NCI-H1694 (cell line): ENCODE measurements at regions not wholly inside any gene's neighbourhood (a gene's known extent, or its start where the extent isn't known, plus 50 kb on each side); places are given as distances from the start of the nearest gene placed in this dataset.
"Not testable (repeated sequence)": the region's sequence is repeated elsewhere in the genome, so short reads cannot be mapped to it uniquely, and the experiment has no call there.

Source experiments
- DNase-seq: peaks from one replicate; lab custom pipeline; 2025; lab: John Stamatoyannopoulos, UW

GRCh38 chr2:7683708-7684107, 766.5 kb downstream of the RNF144A start:
- no peak for DNase-seq

GRCh38 chr2:7685342-7686015, 768.3 kb downstream of the RNF144A start:
- DNase-seq = no peak

DNA sequence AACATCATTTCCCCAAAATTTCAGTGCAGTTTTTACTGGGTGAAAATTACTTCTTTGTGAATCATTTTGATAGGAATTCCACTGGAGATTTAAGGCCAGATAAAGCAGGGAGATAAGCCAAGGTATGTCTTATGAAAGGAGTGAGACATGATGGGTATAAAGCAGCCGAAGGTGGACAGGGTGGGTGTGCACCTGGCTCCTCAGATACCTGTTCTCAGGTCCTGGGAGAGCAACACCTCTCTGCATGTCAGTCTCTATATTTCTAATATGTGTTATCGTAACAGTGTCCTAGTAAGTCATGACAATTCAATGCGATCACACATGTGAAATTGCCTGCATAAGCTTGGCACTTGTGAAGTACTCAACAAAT, 768.8 kb downstream of the RNF144A start:
- no peak for DNase-seq

DNA sequence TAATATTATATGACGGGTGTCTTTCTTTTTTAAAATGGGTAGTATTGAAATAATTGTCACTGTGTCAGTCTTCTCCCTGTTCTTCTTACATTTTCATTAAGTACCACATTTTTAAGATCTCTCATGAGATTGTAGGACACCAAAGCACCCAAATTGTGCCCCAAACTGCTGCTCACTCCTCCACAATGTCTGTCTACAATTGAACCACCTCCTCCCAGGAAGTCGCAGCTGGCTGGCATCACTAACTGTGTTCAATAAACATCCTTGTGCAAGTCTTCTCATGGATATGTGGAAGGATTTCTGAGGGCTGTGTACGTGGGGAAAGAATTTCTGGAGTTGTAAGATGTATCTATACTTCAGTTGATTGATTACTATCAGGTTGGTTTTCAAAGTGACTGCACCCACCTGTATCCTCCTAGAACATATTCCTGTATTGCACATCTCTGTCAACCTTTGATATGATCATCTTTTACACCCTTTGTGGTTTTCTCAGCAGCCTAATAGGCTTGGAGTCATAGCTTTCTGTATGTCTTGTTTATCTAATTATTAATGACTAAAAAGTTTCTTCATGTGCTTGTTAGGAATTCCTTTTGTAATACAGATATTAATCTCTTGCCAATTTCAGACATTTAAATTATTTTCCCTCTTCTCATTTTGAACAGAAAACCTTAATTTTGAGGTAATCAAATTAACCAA, 774.9 kb downstream of the RNF144A start:
- DNase-seq = no peak

DNA sequence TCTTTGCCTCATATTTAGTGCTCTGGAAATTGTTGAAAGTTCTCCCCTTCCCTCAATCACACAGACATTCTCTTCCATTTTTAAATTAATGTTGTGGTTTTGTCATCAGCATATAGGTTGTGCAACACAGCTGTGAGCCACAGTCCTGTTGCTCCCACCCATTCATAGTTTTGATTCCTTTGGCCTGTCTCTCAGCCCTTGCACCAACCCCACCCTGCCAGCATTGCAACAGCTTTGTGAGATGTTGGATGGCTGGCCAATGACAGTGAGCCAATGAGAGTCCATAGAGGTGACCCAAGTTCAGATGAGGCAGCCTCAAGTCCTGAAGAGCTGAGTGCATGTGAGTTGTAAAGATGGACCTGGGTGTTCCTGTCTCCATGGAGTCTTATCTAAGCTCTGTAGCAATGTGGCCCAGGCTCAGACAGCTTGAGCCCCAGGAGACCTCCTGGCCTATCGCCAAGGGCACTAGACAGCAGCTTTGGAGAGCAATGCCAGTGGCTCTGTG, 775.5 kb downstream of the RNF144A start:
- peak; percentile 61 for DNase-seq

DNA sequence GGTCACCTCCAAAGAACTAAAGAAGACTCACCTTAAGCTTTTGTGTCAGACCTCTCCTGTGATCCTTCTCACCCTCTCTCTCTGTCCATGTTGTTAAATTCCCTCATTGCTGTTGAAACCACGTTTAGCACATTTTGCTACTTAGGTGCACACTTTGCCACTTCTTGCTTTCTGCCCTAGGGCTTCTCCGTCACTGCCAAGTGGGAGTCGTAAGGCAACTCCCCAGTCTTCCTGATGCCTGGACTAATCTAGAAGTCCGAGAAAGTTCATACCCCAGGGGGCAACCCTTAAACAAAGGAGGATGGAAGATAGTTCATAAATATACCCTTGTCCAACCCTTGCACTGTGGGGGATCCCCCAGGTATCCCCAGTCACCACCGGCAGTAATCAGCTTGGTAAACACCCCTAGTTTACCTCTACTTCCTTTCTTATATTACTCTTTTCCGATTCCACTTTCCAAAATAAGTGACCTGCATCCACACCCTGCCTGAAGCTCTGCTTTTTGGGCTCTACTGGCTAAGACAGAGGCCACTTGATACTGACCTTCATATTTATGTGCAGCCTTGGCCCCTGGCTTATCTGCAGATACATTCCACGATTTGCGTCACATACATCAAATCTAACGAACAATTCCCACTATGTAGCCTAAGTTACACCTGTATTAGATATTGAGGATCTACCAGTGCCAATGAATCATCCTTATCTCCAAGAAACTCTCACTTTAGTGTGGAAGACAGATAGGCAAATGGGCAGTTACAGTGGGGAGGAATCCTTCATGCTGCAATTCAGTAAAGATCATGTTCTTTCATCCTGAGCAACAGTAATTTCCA, 776.2 kb downstream of the RNF144A start:
- no peak for DNase-seq

- no peak for DNase-seq
Observed at GRCh38 chr2:7694076-7694985, 777.1 kb downstream of the RNF144A start.

DNA sequence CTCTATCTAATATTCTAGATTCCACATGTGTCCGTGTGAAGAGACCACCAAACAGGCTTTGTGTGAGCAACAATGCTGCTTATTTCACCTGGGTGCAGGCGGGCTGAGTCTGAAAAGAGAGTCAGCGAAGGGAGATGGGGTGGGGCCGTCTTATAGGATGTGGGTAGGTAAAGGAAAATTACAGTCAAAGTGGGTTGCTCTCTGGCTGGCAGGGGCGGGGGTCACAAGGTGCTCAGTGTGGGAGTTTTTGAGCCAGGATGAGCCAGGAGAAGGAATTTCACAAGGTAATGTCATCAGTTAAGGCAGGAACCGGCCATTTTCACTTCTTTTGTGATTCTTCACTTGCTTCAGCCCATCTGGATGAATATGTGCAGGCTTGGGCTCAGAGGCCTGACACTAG, 779.3 kb downstream of the RNF144A start:
- not testable (repeated sequence) for DNase-seq

- no peak for DNase-seq
Observed at GRCh38 chr2:7697052-7697451, 779.8 kb downstream of the RNF144A start.

GRCh38 chr2:7701791-7702190, 784.6 kb downstream of the RNF144A start:
- no peak for DNase-seq

GRCh38 chr2:7703048-7703447, 785.8 kb downstream of the RNF144A start:
- DNase-seq = no peak

GRCh38 chr2:7703543-7704144, 786.4 kb downstream of the RNF144A start:
- no peak for DNase-seq

- no peak for DNase-seq
Observed at GRCh38 chr2:7704296-7704865, 787.2 kb downstream of the RNF144A start.

DNA sequence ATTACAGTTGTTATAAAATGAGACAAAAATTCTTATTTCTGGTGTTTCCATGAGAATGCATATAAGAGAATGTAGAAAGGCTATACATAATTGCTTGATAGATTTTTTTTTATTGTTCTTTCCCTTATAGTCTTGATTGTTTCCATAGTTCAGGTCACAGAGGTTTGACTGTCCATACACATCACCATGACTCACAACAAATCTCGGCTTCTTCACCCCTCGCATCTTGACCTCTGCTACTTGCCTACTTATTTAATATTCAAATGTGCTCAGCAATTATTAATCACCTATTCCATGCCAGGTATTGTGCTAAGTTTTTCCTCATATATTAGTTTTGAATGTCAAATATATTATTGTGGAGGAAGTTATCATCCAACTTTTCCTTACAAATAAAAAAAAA, 789.6 kb downstream of the RNF144A start:
- no peak for DNase-seq

- no peak for DNase-seq
Observed at GRCh38 chr2:7707723-7708122, 790.5 kb downstream of the RNF144A start.

- no peak for DNase-seq
Observed at GRCh38 chr2:7709907-7710306, 792.7 kb downstream of the RNF144A start.

DNA sequence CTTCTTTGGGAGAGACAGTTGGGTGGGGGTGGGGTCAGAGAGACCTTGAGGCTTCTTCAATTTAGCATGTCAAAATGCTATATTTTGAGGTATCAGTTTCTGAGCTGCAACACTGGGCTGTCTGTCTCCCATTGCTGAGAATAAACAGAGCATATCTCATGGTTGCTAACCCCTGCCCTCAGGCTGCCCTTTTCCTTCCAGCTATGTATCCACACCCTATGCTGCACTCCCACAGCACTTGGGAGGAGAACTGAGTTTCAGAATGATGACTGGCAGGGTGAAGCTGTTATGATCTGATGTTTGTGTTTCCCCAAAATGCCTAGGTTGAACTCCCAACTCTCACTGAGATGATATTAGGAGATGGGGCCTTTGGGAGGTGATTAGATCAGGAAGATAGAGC, 794.0 kb downstream of the RNF144A start:
- DNase-seq = no peak

- no peak for DNase-seq
Observed at GRCh38 chr2:7719876-7720275, 802.7 kb downstream of the RNF144A start.

GRCh38 chr2:7721413-7721995, 804.3 kb downstream of the RNF144A start:
- no peak for DNase-seq

- no peak for DNase-seq
Observed at GRCh38 chr2:7722212-7722910, 805.1 kb downstream of the RNF144A start.
